WI38 (cell line): ENCODE measurements at regions not wholly inside any gene's neighbourhood (a gene's known extent, or its start where the extent isn't known, plus 50 kb on each side); places are given as distances from the start of the nearest gene placed in this dataset.

Experiments
- H3K4me3 ChIP-seq: 2 replicates; pipeline ENCODE4 v1.5.1; 2011; ENCODE audit warnings: low read depth, mild to moderate bottlenecking, control low read depth, low read length
- CTCF ChIP-seq: IDR thresholded peaks from 2 replicates; pipeline ENCODE4 v1.5.1; 2012; ENCODE audit warnings: low read depth, mild to moderate bottlenecking, control low read depth, low read length

- H3K4me3 ChIP-seq, result no peak overlapping the region
- no peak for TF ChIP-seq CTCF
Observed at GRCh38 chr10:126840576-126841135, 64.6 kb upstream of the DOCK1 start.

- TF ChIP-seq CTCF, result no peak
Observed at GRCh38 chr10:126841341-126841895, 63.8 kb upstream of the DOCK1 start.

GRCh38 chr10:126842356-126842755 lies 62.9 kb upstream of the DOCK1 start:
- no peak for TF ChIP-seq CTCF
- H3K4me3 ChIP-seq, result no peak overlapping the region

More at GRCh38 chr10:126841341-126841895, 63.8 kb upstream of the DOCK1 start:
- H3K4me3 ChIP-seq, result no peak overlapping the region

- no peak overlapping the region for H3K4me3 ChIP-seq
- no peak for TF ChIP-seq CTCF
Observed at GRCh38 chr10:126842836-126843235, 62.4 kb upstream of the DOCK1 start.

GRCh38 chr10:126843299-126843934 lies 61.8 kb upstream of the DOCK1 start:
- H3K4me3 ChIP-seq, result no peak overlapping the region
- TF ChIP-seq CTCF, result no peak

GRCh38 chr10:126844406-126844805 lies 60.8 kb upstream of the DOCK1 start:
- TF ChIP-seq CTCF, result no peak
- no peak overlapping the region for H3K4me3 ChIP-seq

- no peak overlapping the region for H3K4me3 ChIP-seq
- no peak for TF ChIP-seq CTCF
Observed at GRCh38 chr10:126846469-126846868, 58.8 kb upstream of the DOCK1 start.
